ENCODE measurements at regions not wholly inside any gene's neighbourhood (a gene's known extent, or its start where the extent isn't known, plus 50 kb on each side); places are given as distances from the start of the nearest gene placed in this dataset.

DNA sequence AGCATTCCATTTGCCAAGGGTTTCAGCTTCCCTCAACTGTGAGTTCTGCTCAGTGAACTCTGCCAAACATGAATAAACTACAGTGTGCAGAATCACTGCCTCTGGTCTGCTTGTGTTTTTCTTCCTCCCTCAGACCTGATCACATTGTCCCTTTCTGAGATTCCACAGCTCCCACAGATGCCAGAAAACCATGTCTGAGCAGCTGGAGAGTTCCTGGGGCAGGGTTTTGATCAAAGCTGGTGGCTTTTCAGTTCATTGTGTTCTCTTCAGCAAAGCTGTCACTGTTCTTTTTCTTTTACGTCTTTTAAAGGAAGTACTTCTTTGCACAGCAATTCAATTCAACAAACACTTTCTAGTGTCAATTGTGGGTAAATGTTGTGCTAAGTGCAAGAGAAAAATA, 555.8 kb downstream of the RBFOX1 start:
- TF ChIP-seq CTCF (IDR thresholded peaks at IDR 0.05): no peak
- no peak for TF ChIP-seq POLR2A (IDR thresholded peaks at IDR 0.05; ENCODE audit: low read depth)
- TF ChIP-seq POLR2AphosphoS5 (IDR thresholded peaks at IDR 0.05): no peak

All from esophagus muscularis mucosa (tissue), 3 donors.